ENCODE measurements at regions not wholly inside any gene's neighbourhood (a gene's known extent, or its start where the extent isn't known, plus 50 kb on each side); places are given as distances from the start of the nearest gene placed in this dataset.

GRCh38 chr14:34348592-34348991 is 113.4 kb downstream of the SPTSSA start:
- DNase-seq, result no peak

- no peak for DNase-seq
These were observed 114.4 kb downstream of the SPTSSA start for GRCh38 chr14:34347683-34348082.

GRCh38 chr14:34345718-34346465 is 116.1 kb downstream of the SPTSSA start:
- no peak for DNase-seq

GRCh38 chr14:34344318-34344717 is 117.7 kb downstream of the SPTSSA start:
- DNase-seq, result no peak

- no peak for DNase-seq
These were observed 121.9 kb downstream of the SPTSSA start for GRCh38 chr14:34340025-34340625.

GRCh38 chr14:34338056-34338455 is 124.0 kb downstream of the SPTSSA start:
- DNase-seq, result no peak

- no peak for DNase-seq
These were observed 125.5 kb downstream of the SPTSSA start for GRCh38 chr14:34336501-34336900.

GRCh38 chr14:34335968-34336367 is 126.1 kb downstream of the SPTSSA start:
- no peak for DNase-seq

GRCh38 chr14:34334329-34334728 is 127.7 kb downstream of the SPTSSA start:
- DNase-seq, result no peak

- peak; percentile 48 for DNase-seq
These were observed 130.1 kb downstream of the SPTSSA start for GRCh38 chr14:34331728-34332623.

GRCh38 chr14:34330846-34331245 is 131.2 kb downstream of the SPTSSA start:
- peak; percentile 21 for DNase-seq

- DNase-seq, result peak; percentile 41
These were observed 132.7 kb downstream of the SPTSSA start for GRCh38 chr14:34329301-34329700.

- no peak for DNase-seq
These were observed 133.9 kb downstream of the SPTSSA start for GRCh38 chr14:34328178-34328577.

GRCh38 chr14:34325493-34325892 is 136.5 kb downstream of the SPTSSA start:
- no peak for DNase-seq

GRCh38 chr14:34324363-34324795 is 137.7 kb downstream of the SPTSSA start:
- DNase-seq, result no peak

- DNase-seq, result no peak
These were observed 139.1 kb downstream of the SPTSSA start for GRCh38 chr14:34322940-34323418.

- no peak for DNase-seq
These were observed 142.9 kb downstream of the SPTSSA start for GRCh38 chr14:34319140-34319539.

GRCh38 chr14:34318014-34318413 is 144.0 kb downstream of the SPTSSA start:
- DNase-seq, result no peak

GRCh38 chr14:34310724-34311123 is 151.3 kb downstream of the SPTSSA start:
- no peak for DNase-seq

- no peak for DNase-seq
These were observed 158.2 kb downstream of the SPTSSA start for GRCh38 chr14:34303811-34304210.

- peak; percentile 29 for DNase-seq
These were observed 159.4 kb downstream of the SPTSSA start for GRCh38 chr14:34302654-34303053.
